ENCODE measurements at regions not wholly inside any gene's neighbourhood (a gene's known extent, or its start where the extent isn't known, plus 50 kb on each side); places are given as distances from the start of the nearest gene placed in this dataset.

GRCh38 chr4:174066611-174067205 is 216.8 kb downstream of the FBXO8 start:
- Mint-ChIP-seq H3K27me3 (ENCODE audit: low read depth) (peaks cover 14% of the 10 kb centered on the region), H3K9me3 (ENCODE audit: low read depth) (no peaks in the 10 kb centered on the region), H3K4me1 (ENCODE audit: low read depth) (no peaks in the 10 kb centered on the region), H3K36me3 (ENCODE audit: low read depth) (no peaks in the 10 kb centered on the region), H3K4me3 (ENCODE audit: unreplicated experiment) (no peak overlapping the region), H3K27ac (ENCODE audit: unreplicated experiment) (no peak overlapping the region)
- TF ChIP-seq CTCF (IDR thresholded peaks at IDR 0.05), result no peak
- no peak for DNase-seq (ENCODE audit: low spot score)

GRCh38 chr4:174062831-174063230 is 220.6 kb downstream of the FBXO8 start:
- TF ChIP-seq CTCF (IDR thresholded peaks at IDR 0.05), result no peak
- no peak for DNase-seq (ENCODE audit: low spot score)
- no peaks in the 10 kb centered on the region for H3K36me3 Mint-ChIP-seq (ENCODE audit: low read depth)
- no peak overlapping the region for H3K4me3 Mint-ChIP-seq (ENCODE audit: unreplicated experiment)
- H3K9me3 Mint-ChIP-seq (ENCODE audit: low read depth), result peaks cover 6% of the 10 kb centered on the region
- peaks cover 8% of the 10 kb centered on the region for H3K27me3 Mint-ChIP-seq (ENCODE audit: low read depth)
- no peak overlapping the region for H3K27ac Mint-ChIP-seq (ENCODE audit: unreplicated experiment)
- no peaks in the 10 kb centered on the region for H3K4me1 Mint-ChIP-seq (ENCODE audit: low read depth)

- Mint-ChIP-seq H3K27me3 (ENCODE audit: low read depth) (peaks cover 3% of the 10 kb centered on the region), H3K27ac (ENCODE audit: unreplicated experiment) (no peak overlapping the region), H3K4me1 (ENCODE audit: low read depth) (no peaks in the 10 kb centered on the region), H3K36me3 (ENCODE audit: low read depth) (no peaks in the 10 kb centered on the region), H3K4me3 (ENCODE audit: unreplicated experiment) (no peak overlapping the region), H3K9me3 (ENCODE audit: low read depth) (peaks cover 11% of the 10 kb centered on the region)
- TF ChIP-seq CTCF (IDR thresholded peaks at IDR 0.05), result no peak
- no peak for DNase-seq (ENCODE audit: low spot score)
Observed at GRCh38 chr4:174061026-174061425, 222.4 kb downstream of the FBXO8 start.

GRCh38 chr4:174058846-174059245 is 224.6 kb downstream of the FBXO8 start:
- Mint-ChIP-seq H3K27me3 (ENCODE audit: low read depth) (peaks cover 1% of the 10 kb centered on the region), H3K27ac (ENCODE audit: unreplicated experiment) (no peak overlapping the region), H3K36me3 (ENCODE audit: low read depth) (no peaks in the 10 kb centered on the region), H3K9me3 (ENCODE audit: low read depth) (peaks cover 14% of the 10 kb centered on the region), H3K4me3 (ENCODE audit: unreplicated experiment) (no peak overlapping the region), H3K4me1 (ENCODE audit: low read depth) (no peaks in the 10 kb centered on the region)
- no peak for TF ChIP-seq CTCF (IDR thresholded peaks at IDR 0.05)
- DNase-seq (ENCODE audit: low spot score), result no peak

GRCh38 chr4:174056959-174057358 is 226.5 kb downstream of the FBXO8 start:
- Mint-ChIP-seq H3K4me3 (ENCODE audit: unreplicated experiment) (no peak overlapping the region), H3K36me3 (ENCODE audit: low read depth) (no peaks in the 10 kb centered on the region), H3K4me1 (ENCODE audit: low read depth) (no peaks in the 10 kb centered on the region), H3K27me3 (ENCODE audit: low read depth) (peaks cover 1% of the 10 kb centered on the region), H3K27ac (ENCODE audit: unreplicated experiment) (no peak overlapping the region), H3K9me3 (ENCODE audit: low read depth) (peaks cover 14% of the 10 kb centered on the region)
- DNase-seq (ENCODE audit: low spot score), result no peak
- TF ChIP-seq CTCF (IDR thresholded peaks at IDR 0.05), result no peak

Measured in chondrocyte (in vitro differentiated cells).